Vagina (tissue), 2 donors: ENCODE measurements at regions not wholly inside any gene's neighbourhood (a gene's known extent, or its start where the extent isn't known, plus 50 kb on each side); places are given as distances from the start of the nearest gene placed in this dataset.
A peak's percentile ranks its signal among the peaks of the same experiment; 100 is the strongest.

Experiments used
- DNase-seq, 2 donors: peaks; one replicate each; pipeline ENCODE4 v3.0.0-alpha.2; 2017; ENCODE audit errors: extremely low spot score in 2 of 2
- H3K27ac ChIP-seq: fragments of 200-600 bp; sonication (generic); one replicate; pipeline ENCODE4 v1.5.1; 2019
- H3K27me3 ChIP-seq: fragments of 200-600 bp; sonication (generic); one replicate; pipeline ENCODE4 v1.5.1; 2019
- H3K36me3 ChIP-seq, 2 donors: fragments of 200-600 bp; sonication (generic); one replicate each; pipeline ENCODE4 v1.5.1; 2017 to 2019
- H3K4me1 ChIP-seq: fragments of 200-600 bp; sonication (generic); one replicate; pipeline ENCODE4 v1.5.1; 2019
- H3K4me3 ChIP-seq, 2 donors: fragments of 200-600 bp; sonication (generic); 1 replicate in 1 of 2; 2 replicates in 1 of 2; pipeline ENCODE4 v1.5.1; 2016 to 2019
- H3K9me3 ChIP-seq: fragments of 200-600 bp; sonication (generic); one replicate; pipeline ENCODE4 v1.5.1; 2019
- POLR2A ChIP-seq, 2 donors: fragments of 450-650 bp; IDR thresholded peaks; one replicate each; pipeline ENCODE4 v1.6.1; 2017; ENCODE audit warnings: antibody characterized with exemption in 2 of 2, mild to moderate bottlenecking in 2 of 2, moderate library complexity in 2 of 2
- POLR2AphosphoS5 ChIP-seq, 2 donors: sonication (generic); formaldehyde crosslinking; IDR thresholded peaks; one replicate each; pipeline ENCODE4 v1.9.0; 2017; ENCODE audit warnings: antibody characterized with exemption in 2 of 2, mild to moderate bottlenecking in 2 of 2, low read depth in 1 of 2; ENCODE audit not compliant: insufficient read depth in 1 of 2
- intact Hi-C: fragments of 100-400 bp; cut with DNase I; formaldehyde crosslinking; loops from one replicate; pipeline ENCODE4 v1.15.1; 2023
- TF ChIP-seq, protein P1 (sequence below), 3 experiments: fragments of 450-650 bp in 2 of 3; fragments of 200-600 bp in 1 of 3; sonication (generic) in 1 of 3; IDR thresholded peaks; one replicate each; pipeline ENCODE4 v1.5.1; 2017 to 2019; ENCODE audit warnings: antibody characterized with exemption in 3 of 3, mild to moderate bottlenecking in 2 of 3, moderate library complexity in 2 of 3

DNA sequence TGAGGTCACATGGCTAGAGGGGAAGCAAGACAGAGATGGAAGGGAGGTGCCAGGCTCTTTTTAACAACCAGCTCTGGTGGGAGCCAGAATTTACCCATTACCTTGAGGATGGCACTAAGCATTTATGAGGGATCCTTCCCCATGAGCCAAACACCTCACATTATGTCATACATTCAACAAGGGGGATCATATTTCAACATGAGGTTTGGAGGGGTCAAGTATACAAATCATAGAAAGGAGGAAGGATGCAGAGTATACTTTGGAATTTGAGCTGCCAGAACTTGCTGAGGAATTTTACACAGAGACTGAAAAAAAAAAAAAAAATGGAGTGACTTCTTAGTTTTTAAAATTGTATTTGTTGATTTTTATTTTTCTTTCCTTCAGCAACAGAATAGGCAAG, 891.4 kb downstream of the CCDC85A start:
- intact Hi-C loops = no loop called here
- Histone ChIP-seq H3K27ac (no peak overlapping the region), H3K36me3 (no peaks in the 10 kb centered on the region), H3K4me1 (no peaks in the 10 kb centered on the region), H3K9me3 (no peaks in the 10 kb centered on the region), H3K4me3 (no peak overlapping the region), H3K27me3 (no peaks in the 10 kb centered on the region)
- no peak for DNase-seq
- TF ChIP-seq, protein P1, sequence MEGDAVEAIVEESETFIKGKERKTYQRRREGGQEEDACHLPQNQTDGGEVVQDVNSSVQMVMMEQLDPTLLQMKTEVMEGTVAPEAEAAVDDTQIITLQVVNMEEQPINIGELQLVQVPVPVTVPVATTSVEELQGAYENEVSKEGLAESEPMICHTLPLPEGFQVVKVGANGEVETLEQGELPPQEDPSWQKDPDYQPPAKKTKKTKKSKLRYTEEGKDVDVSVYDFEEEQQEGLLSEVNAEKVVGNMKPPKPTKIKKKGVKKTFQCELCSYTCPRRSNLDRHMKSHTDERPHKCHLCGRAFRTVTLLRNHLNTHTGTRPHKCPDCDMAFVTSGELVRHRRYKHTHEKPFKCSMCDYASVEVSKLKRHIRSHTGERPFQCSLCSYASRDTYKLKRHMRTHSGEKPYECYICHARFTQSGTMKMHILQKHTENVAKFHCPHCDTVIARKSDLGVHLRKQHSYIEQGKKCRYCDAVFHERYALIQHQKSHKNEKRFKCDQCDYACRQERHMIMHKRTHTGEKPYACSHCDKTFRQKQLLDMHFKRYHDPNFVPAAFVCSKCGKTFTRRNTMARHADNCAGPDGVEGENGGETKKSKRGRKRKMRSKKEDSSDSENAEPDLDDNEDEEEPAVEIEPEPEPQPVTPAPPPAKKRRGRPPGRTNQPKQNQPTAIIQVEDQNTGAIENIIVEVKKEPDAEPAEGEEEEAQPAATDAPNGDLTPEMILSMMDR (IDR thresholded peaks at IDR 0.05) = no peak
- TF ChIP-seq POLR2A (IDR thresholded peaks at IDR 0.05) (no peak), POLR2AphosphoS5 (IDR thresholded peaks at IDR 0.05; ENCODE audit: insufficient read depth in 1 of 2, low read depth in 1 of 2) (no peak)

DNA sequence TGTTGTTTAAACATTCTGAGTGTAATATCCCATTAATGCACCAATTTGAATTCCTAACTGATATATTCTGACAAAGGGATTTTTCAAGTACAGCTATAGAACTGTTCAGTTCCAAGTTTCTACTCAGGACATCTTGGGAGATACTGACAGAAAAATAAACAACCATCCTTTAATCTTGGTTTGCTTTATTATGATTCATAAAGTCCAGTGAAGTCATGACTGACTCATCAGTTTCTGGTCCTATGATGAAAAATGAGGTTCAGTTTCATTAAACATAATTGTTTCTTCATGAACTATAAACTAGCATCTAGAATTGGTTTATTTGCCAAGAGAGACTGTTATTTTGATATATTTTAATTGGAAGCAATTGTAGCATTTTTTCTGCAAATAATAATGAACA, 896.2 kb downstream of the CCDC85A start:
- DNase-seq = no peak
- H3K36me3 ChIP-seq = no peaks in the 10 kb centered on the region
- no peaks in the 10 kb centered on the region for H3K9me3 ChIP-seq
- no peak overlapping the region for H3K27ac ChIP-seq
- H3K27me3 ChIP-seq = no peaks in the 10 kb centered on the region
- no peaks in the 10 kb centered on the region for H3K4me1 ChIP-seq
- intact Hi-C loops = no loop called here
- TF ChIP-seq POLR2AphosphoS5 (IDR thresholded peaks at IDR 0.05; ENCODE audit: insufficient read depth in 1 of 2, low read depth in 1 of 2) = no peak
- TF ChIP-seq, protein P1 (IDR thresholded peaks at IDR 0.05) = no peak
- TF ChIP-seq POLR2A (IDR thresholded peaks at IDR 0.05) = no peak
- no peak overlapping the region for H3K4me3 ChIP-seq

DNA sequence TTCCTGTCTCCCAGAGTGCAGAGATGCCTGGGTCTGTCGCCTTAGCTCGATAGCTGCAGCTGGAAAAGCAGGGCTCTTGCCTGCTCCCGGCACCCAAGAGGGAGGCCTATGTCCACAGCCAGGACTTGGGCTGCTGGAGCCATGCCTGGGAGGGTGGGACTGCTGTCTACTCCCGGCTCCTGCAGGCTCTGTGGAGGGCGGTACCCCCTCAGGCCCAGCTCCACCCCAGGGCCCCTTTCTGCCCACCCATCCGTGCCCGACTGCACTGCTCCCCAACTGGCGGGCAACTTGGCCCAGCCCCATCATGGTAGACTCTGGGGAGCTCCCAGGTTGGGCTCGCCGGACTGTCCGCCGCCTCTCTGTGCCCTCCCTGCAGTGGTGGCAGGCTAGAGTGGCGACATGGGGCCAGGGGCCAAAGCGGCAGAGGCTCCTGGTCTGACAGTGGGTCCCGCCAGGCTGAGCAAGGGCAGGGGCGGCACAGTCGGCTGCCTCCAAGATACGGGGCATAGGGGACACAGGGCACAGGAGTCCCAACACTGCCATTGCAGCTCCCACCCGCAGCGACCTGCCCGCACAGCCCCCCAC, 901.0 kb downstream of the CCDC85A start:
- no peak overlapping the region for H3K4me3 ChIP-seq
- TF ChIP-seq POLR2A (IDR thresholded peaks at IDR 0.05) (no peak), POLR2AphosphoS5 (IDR thresholded peaks at IDR 0.05; ENCODE audit: insufficient read depth in 1 of 2, low read depth in 1 of 2) (no peak)
- TF ChIP-seq, protein P1 (IDR thresholded peaks at IDR 0.05) = no peak
- no peaks in the 10 kb centered on the region for H3K36me3 ChIP-seq
- DNase-seq = peak in 1 of 2 donors; percentile 79
- H3K9me3 ChIP-seq = no peaks in the 10 kb centered on the region
- no peaks in the 10 kb centered on the region for H3K27me3 ChIP-seq
- intact Hi-C loops = no loop called here
- H3K4me1 ChIP-seq = no peaks in the 10 kb centered on the region
- H3K27ac ChIP-seq = no peak overlapping the region

DNA sequence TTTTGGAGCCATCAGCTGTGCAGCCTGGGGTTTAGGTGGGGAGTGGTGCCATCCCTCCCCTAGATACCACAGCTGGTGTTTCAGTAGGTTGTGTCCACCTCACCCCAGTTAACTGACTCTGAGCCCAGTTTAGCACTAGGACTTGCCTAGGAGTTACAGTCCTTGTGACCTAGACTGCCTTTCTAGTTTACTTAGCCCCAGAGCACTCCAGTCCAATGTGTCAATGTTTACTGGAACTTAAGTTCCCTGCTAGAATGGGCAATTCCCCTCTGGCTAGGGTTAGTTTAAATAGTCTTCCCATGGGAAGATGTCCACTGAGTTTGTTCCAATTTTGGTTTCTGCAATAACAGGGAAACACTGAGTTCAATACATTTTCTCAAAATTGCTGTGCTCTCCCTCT, 909.2 kb downstream of the CCDC85A start:
- DNase-seq = no peak
- H3K27me3 ChIP-seq = no peaks in the 10 kb centered on the region
- no peaks in the 10 kb centered on the region for H3K4me1 ChIP-seq
- H3K9me3 ChIP-seq = no peaks in the 10 kb centered on the region
- no peaks in the 10 kb centered on the region for H3K36me3 ChIP-seq
- H3K27ac ChIP-seq = no peak overlapping the region
- TF ChIP-seq, protein P1 (IDR thresholded peaks at IDR 0.05) = no peak
- TF ChIP-seq POLR2AphosphoS5 (IDR thresholded peaks at IDR 0.05; ENCODE audit: insufficient read depth in 1 of 2, low read depth in 1 of 2) = no peak
- TF ChIP-seq POLR2A (IDR thresholded peaks at IDR 0.05) = no peak
- intact Hi-C loops = no loop called here
- no peak overlapping the region for H3K4me3 ChIP-seq

DNA sequence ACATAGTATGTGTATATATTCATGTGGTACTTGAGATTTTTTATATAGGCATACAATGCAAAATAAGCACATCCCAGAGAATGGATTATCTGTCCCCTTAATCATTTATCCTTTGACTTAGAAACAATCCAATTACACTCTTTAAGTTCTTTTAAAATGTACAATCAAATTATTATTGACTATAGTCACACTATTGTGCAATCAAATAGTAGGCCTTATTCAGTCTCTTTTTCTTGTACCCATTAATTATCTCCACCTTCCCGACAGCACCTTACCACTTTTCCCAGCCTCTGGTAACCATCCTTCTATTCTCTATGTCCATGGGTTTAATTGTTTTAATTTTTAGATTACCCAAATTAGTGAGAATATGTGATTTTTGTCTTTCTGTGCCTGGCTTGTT, 914.1 kb downstream of the CCDC85A start:
- TF ChIP-seq POLR2A (IDR thresholded peaks at IDR 0.05) = no peak
- TF ChIP-seq POLR2AphosphoS5 (IDR thresholded peaks at IDR 0.05; ENCODE audit: insufficient read depth in 1 of 2, low read depth in 1 of 2) = no peak
- TF ChIP-seq, protein P1 (IDR thresholded peaks at IDR 0.05) = no peak
- H3K36me3 ChIP-seq = no peaks in the 10 kb centered on the region
- DNase-seq = no peak

More for the DNA sequence above, 914.1 kb downstream of the CCDC85A start:
- Histone ChIP-seq H3K27ac (no peak overlapping the region), H3K27me3 (no peaks in the 10 kb centered on the region), H3K4me1 (no peaks in the 10 kb centered on the region), H3K4me3 (no peak overlapping the region), H3K9me3 (no peaks in the 10 kb centered on the region)
- intact Hi-C loops = no loop called here
